ENCODE measurements at regions not wholly inside any gene's neighbourhood (a gene's known extent, or its start where the extent isn't known, plus 50 kb on each side); places are given as distances from the start of the nearest gene placed in this dataset.
A peak's percentile ranks its signal among the peaks of the same experiment; 100 is the strongest.

- no peak overlapping the region for H3K4me3 ChIP-seq
- TF ChIP-seq CTCF (IDR thresholded peaks at IDR 0.05; ENCODE audit: control extremely low read depth, extremely low read depth), result no peak
- H3K27ac ChIP-seq (ENCODE audit: low read depth in 1 of 2, low read length in 1 of 2), result no peak overlapping the region
- peak in 1 of 3 donors; percentile 5 for DNase-seq
- no peaks in the 10 kb centered on the region for H3K27me3 ChIP-seq (ENCODE audit: control insufficient read depth in 3 of 3, insufficient read depth in 3 of 3, low read length in 2 of 3)
- H3K9ac ChIP-seq (ENCODE audit: insufficient read depth in 1 of 2, low read length in 2 of 2), result no peak overlapping the region
- H3K36me3 ChIP-seq (ENCODE audit: control insufficient read depth in 4 of 4, insufficient read depth in 4 of 4, low read length in 4 of 4), result no peaks in the 10 kb centered on the region
- no peaks in the 10 kb centered on the region for H3K9me3 ChIP-seq (ENCODE audit: control insufficient read depth in 4 of 4, insufficient read depth in 3 of 4, low read length in 3 of 4)
- ATAC-seq (ENCODE audit: insufficient read depth, low FRiP score), result no peak
- 86 to 90% methylated on average over 6 of the region's 6 CpGs for WGBS, 2 donors
- peaks cover 0 to 8% (median 0%) of the 10 kb centered on the region in 5 donors for H3K4me1 ChIP-seq (ENCODE audit: control insufficient read depth in 5 of 5, insufficient read depth in 5 of 5, low read length in 5 of 5)
Measured at GRCh38 chr10:78351283-78351682, 317.6 kb downstream of the RPS24 start.

- WGBS, 2 donors, result 77 to 90% methylated on average over 3 of the region's 3 CpGs
Measured at GRCh38 chr10:78351809-78352208, 318.1 kb downstream of the RPS24 start.

GRCh38 chr10:78353636-78354035 lies 320.0 kb downstream of the RPS24 start:
- no peak overlapping the region for H3K4me3 ChIP-seq
- 80% methylated on average over 3 of the region's 3 CpGs for WGBS, 2 donors
- ATAC-seq (ENCODE audit: insufficient read depth, low FRiP score), result no peak
- H3K36me3 ChIP-seq (ENCODE audit: control insufficient read depth in 4 of 4, insufficient read depth in 4 of 4, low read length in 4 of 4), result no peaks in the 10 kb centered on the region
- TF ChIP-seq CTCF (IDR thresholded peaks at IDR 0.05; ENCODE audit: control extremely low read depth, extremely low read depth), result no peak
- DNase-seq, result no peak
- H3K27me3 ChIP-seq (ENCODE audit: control insufficient read depth in 3 of 3, insufficient read depth in 3 of 3, low read length in 2 of 3), result no peaks in the 10 kb centered on the region
- no peak overlapping the region for H3K9ac ChIP-seq (ENCODE audit: insufficient read depth in 1 of 2, low read length in 2 of 2)
- no peaks in the 10 kb centered on the region for H3K9me3 ChIP-seq (ENCODE audit: control insufficient read depth in 4 of 4, insufficient read depth in 3 of 4, low read length in 3 of 4)
- H3K4me1 ChIP-seq (ENCODE audit: control insufficient read depth in 5 of 5, insufficient read depth in 5 of 5, low read length in 5 of 5), result peaks cover 0 to 30% (median 0%) of the 10 kb centered on the region in 5 donors
- H3K27ac ChIP-seq (ENCODE audit: low read depth in 1 of 2, low read length in 1 of 2), result no peak overlapping the region

More at GRCh38 chr10:78351809-78352208, 318.1 kb downstream of the RPS24 start:
- no peak overlapping the region for H3K27ac ChIP-seq (ENCODE audit: low read depth in 1 of 2, low read length in 1 of 2)
- no peak for TF ChIP-seq CTCF (IDR thresholded peaks at IDR 0.05; ENCODE audit: control extremely low read depth, extremely low read depth)
- DNase-seq (peak in 1 of 3 donors; percentile 4), ATAC-seq (ENCODE audit: insufficient read depth, low FRiP score) (no peak)
- H3K36me3 ChIP-seq (ENCODE audit: control insufficient read depth in 4 of 4, insufficient read depth in 4 of 4, low read length in 4 of 4), result no peaks in the 10 kb centered on the region
- H3K27me3 ChIP-seq (ENCODE audit: control insufficient read depth in 3 of 3, insufficient read depth in 3 of 3, low read length in 2 of 3), result no peaks in the 10 kb centered on the region
- peaks cover 0 to 12% (median 0%) of the 10 kb centered on the region in 5 donors for H3K4me1 ChIP-seq (ENCODE audit: control insufficient read depth in 5 of 5, insufficient read depth in 5 of 5, low read length in 5 of 5)
- no peaks in the 10 kb centered on the region for H3K9me3 ChIP-seq (ENCODE audit: control insufficient read depth in 4 of 4, insufficient read depth in 3 of 4, low read length in 3 of 4)
- no peak overlapping the region for H3K4me3 ChIP-seq
- H3K9ac ChIP-seq (ENCODE audit: insufficient read depth in 1 of 2, low read length in 2 of 2), result no peak overlapping the region

GRCh38 chr10:78354101-78354500 lies 320.4 kb downstream of the RPS24 start:
- no peak for TF ChIP-seq CTCF (IDR thresholded peaks at IDR 0.05; ENCODE audit: control extremely low read depth, extremely low read depth)
- no peaks in the 10 kb centered on the region for H3K27me3 ChIP-seq (ENCODE audit: control insufficient read depth in 3 of 3, insufficient read depth in 3 of 3, low read length in 2 of 3)
- ATAC-seq (ENCODE audit: insufficient read depth, low FRiP score) (no peak), DNase-seq (no peak)
- H3K4me3 ChIP-seq, result no peak overlapping the region
- H3K9ac ChIP-seq (ENCODE audit: insufficient read depth in 1 of 2, low read length in 2 of 2), result no peak overlapping the region
- H3K9me3 ChIP-seq (ENCODE audit: control insufficient read depth in 4 of 4, insufficient read depth in 3 of 4, low read length in 3 of 4), result no peaks in the 10 kb centered on the region
- H3K4me1 ChIP-seq (ENCODE audit: control insufficient read depth in 5 of 5, insufficient read depth in 5 of 5, low read length in 5 of 5), result peaks cover 0 to 33% (median under 1%) of the 10 kb centered on the region in 5 donors
- WGBS, 2 donors, result 83 to 93% methylated on average over 7 of the region's 7 CpGs
- H3K36me3 ChIP-seq (ENCODE audit: control insufficient read depth in 4 of 4, insufficient read depth in 4 of 4, low read length in 4 of 4), result no peaks in the 10 kb centered on the region
- H3K27ac ChIP-seq (ENCODE audit: low read depth in 1 of 2, low read length in 1 of 2), result no peak overlapping the region

Measured in lung (tissue), 11 donors.